HCT116 (cell line): ENCODE measurements at regions not wholly inside any gene's neighbourhood (a gene's known extent, or its start where the extent isn't known, plus 50 kb on each side); places are given as distances from the start of the nearest gene placed in this dataset.

Source experiments
- ATAC-seq: fragments of 200-7000 bp; cut with Tn5 transposase; 2 replicates; pipeline ENCODE4 v1.9.1; 2020; ENCODE audit warnings: mild to moderate bottlenecking, moderate library complexity
- BruUV-seq: library from RNA; stranded (reverse); fragments of 400-500 nt; replicated peaks from 2 replicates; lab custom pipeline; 2021; lab: Mats Ljungman, UMichigan
- CTCF ChIA-PET: fragments of 300-600 bp; sonication (Branson Sonifier 250); formaldehyde crosslinking; loops from one replicate; lab custom pipeline; 2021; ENCODE audit warnings: antibody characterized with exemption; lab: Charles Lee
- POLR2A ChIA-PET: fragments of 300-600, 350-600 bp; sonication (Branson Sonifier 250); formaldehyde crosslinking; loops from one replicate; lab custom pipeline; 2021; ENCODE audit warnings: antibody characterized with exemption; lab: Charles Lee
- RAD21 ChIA-PET, 2 experiments: fragments of 300-600 bp; sonication (Branson Sonifier 250); formaldehyde crosslinking; loops; one replicate each; lab custom pipeline; 2023; ENCODE audit warnings: low total read pairs in 2 of 2; ENCODE audit not compliant: uncharacterized antibody in 2 of 2, unreplicated experiment in 2 of 2, low non-redundant PET in 1 of 2; lab: Charles Lee
- DNase-seq: peaks from one replicate; pipeline ENCODE4 v3.0.0-alpha.2; 2010; ENCODE audit warnings: low read depth, low spot score
- H2AFZ ChIP-seq: fragments of 200-600 bp; shearing (Covaris generic), sonication (generic); 2 replicates; pipeline ENCODE4 v1.6.1; 2017; ENCODE audit warnings: low read depth, mixed run types, mixed read lengths, antibody characterized with exemption, low read length; ENCODE audit not compliant: poor library complexity, severe bottlenecking
- H3K27ac ChIP-seq: 2 replicates; pipeline ENCODE4 v1.5.1; 2012; ENCODE audit warnings: low read depth, low read length
- H3K27me3 ChIP-seq: fragments of 200-600 bp; sonication (generic); 2 replicates; pipeline ENCODE4 v1.6.1; 2016; ENCODE audit warnings: mixed run types, low read length, mixed read lengths; ENCODE audit not compliant: insufficient read depth
- H3K36me3 ChIP-seq, 2 experiments: fragments of 200-500 bp in 1 of 2; fragments of 200-600 bp in 1 of 2; sonication (Bioruptor generic) in 1 of 2; sonication (generic) in 1 of 2; 2 replicates each; pipeline versions ENCODE4 v1.5.1 to v1.6.1; 2014 to 2016; ENCODE audit warnings: low read length in 2 of 2, inconsistent platforms in 1 of 2, mixed read lengths in 1 of 2, mixed run types in 1 of 2; ENCODE audit not compliant: insufficient read depth in 2 of 2, control insufficient read depth in 1 of 2
- H3K4me1 ChIP-seq, 2 experiments: fragments of 200-600 bp in 1 of 2; sonication (generic) in 1 of 2; 2 replicates each; pipeline versions ENCODE4 v1.5.1 to v1.6.1; 2012 to 2017; ENCODE audit warnings: low read length in 2 of 2, inconsistent platforms in 1 of 2, mild to moderate bottlenecking in 1 of 2, mixed read lengths in 1 of 2, mixed run types in 1 of 2, moderate library complexity in 1 of 2; ENCODE audit not compliant: insufficient read depth in 2 of 2, control insufficient read depth in 1 of 2
- H3K4me2 ChIP-seq: fragments of 200-600 bp; sonication (generic); 2 replicates; pipeline ENCODE4 v1.6.1; 2017; ENCODE audit warnings: mixed run types, low read length, mixed read lengths
- H3K4me3 ChIP-seq, 2 experiments: fragments of 200-600 bp in 1 of 2; sonication (generic) in 1 of 2; replicated peaks in 1 of 2; 2 replicates each; pipeline ENCODE4 v1.5.1; 2011 to 2016; ENCODE audit warnings: low read length in 2 of 2, control low read depth in 1 of 2, low read depth in 1 of 2, mild to moderate bottlenecking in 1 of 2, mixed read lengths in 1 of 2, mixed run types in 1 of 2
- H3K79me2 ChIP-seq: fragments of 200-600 bp; sonication (generic); 2 replicates; pipeline ENCODE4 v1.6.1; 2017; ENCODE audit warnings: mild to moderate bottlenecking, mixed run types, low read length, moderate library complexity, mixed read lengths; ENCODE audit not compliant: insufficient read depth
- H3K9ac ChIP-seq: fragments of 200-600 bp; sonication (generic); 2 replicates; pipeline ENCODE4 v1.6.1; 2016; ENCODE audit warnings: low read length, mixed read lengths
- H3K9me2 ChIP-seq: fragments of 200-600 bp; sonication (generic), shearing (Covaris generic); 2 replicates; pipeline ENCODE4 v1.6.1; 2017; ENCODE audit warnings: mixed run types, mild to moderate bottlenecking, moderate library complexity; ENCODE audit not compliant: insufficient read depth
- H3K9me3 ChIP-seq, 2 experiments: fragments of 200-500 bp in 1 of 2; fragments of 200-600 bp in 1 of 2; sonication (Bioruptor generic) in 1 of 2; sonication (generic) in 1 of 2; 2 replicates each; pipeline ENCODE4 v1.6.1; 2014 to 2017; ENCODE audit warnings: low read length in 2 of 2, mixed read lengths in 2 of 2, inconsistent platforms in 1 of 2, low read depth in 1 of 2, mild to moderate bottlenecking in 1 of 2, mixed run types in 1 of 2, moderate library complexity in 1 of 2; ENCODE audit not compliant: control insufficient read depth in 1 of 2, insufficient read depth in 1 of 2
- H4K20me1 ChIP-seq: fragments of 200-600 bp; sonication (generic), shearing (Covaris generic); 2 replicates; pipeline ENCODE4 v1.6.1; 2017; ENCODE audit warnings: mixed run types, mild to moderate bottlenecking, moderate library complexity; ENCODE audit not compliant: insufficient read depth
- CBX3 ChIP-seq: IDR thresholded peaks from 2 replicates; pipeline ENCODE4 v1.6.1; 2012; ENCODE audit warnings: low read depth
- EGR1 ChIP-seq: IDR thresholded peaks from 2 replicates; pipeline ENCODE4 v1.6.1; 2012; ENCODE audit warnings: low read depth
- ELF1 ChIP-seq: IDR thresholded peaks from 2 replicates; pipeline ENCODE4 v1.6.1; 2012; ENCODE audit warnings: low read depth, borderline replicate concordance
- EZH2 ChIP-seq: fragments of 200-600 bp; sonication (generic); IDR thresholded peaks from 2 replicates; pipeline ENCODE4 v1.6.1; 2017; ENCODE audit warnings: antibody characterized with exemption, mixed run types
- EZH2phosphoT487 ChIP-seq: fragments of 200-600 bp; IDR thresholded peaks from 2 replicates; pipeline ENCODE4 v1.6.1; 2018; ENCODE audit warnings: antibody characterized with exemption, borderline replicate concordance
- FOSL1 ChIP-seq: IDR thresholded peaks from 2 replicates; pipeline ENCODE4 v1.6.1; 2012; ENCODE audit warnings: low read depth
- POLR2A ChIP-seq: IDR thresholded peaks from 2 replicates; pipeline ENCODE4 v1.7.0; 2011; ENCODE audit warnings: borderline replicate concordance; ENCODE audit not compliant: insufficient read depth, insufficient read length; ENCODE audit errors: extremely low read depth
- POLR2AphosphoS5 ChIP-seq: IDR thresholded peaks from 2 replicates; pipeline ENCODE4 v1.6.1; 2011; ENCODE audit warnings: mild to moderate bottlenecking, low read depth, low read length, moderate library complexity
- YY1 ChIP-seq: IDR thresholded peaks from 2 replicates; pipeline ENCODE4 v1.6.1; 2011; ENCODE audit warnings: low read length, low read depth, moderate library complexity, mild to moderate bottlenecking; ENCODE audit not compliant: insufficient replicate concordance; ENCODE audit errors: extremely low read depth
- intact Hi-C: fragments of 100-400 bp; cut with micrococcal nuclease; formaldehyde crosslinking; loops from 2 replicates; pipeline ENCODE4 v1.10.0; 2022
- TF ChIP-seq, protein P1 (sequence below): IDR thresholded peaks from 2 replicates; pipeline ENCODE4 v1.6.1; 2011; ENCODE audit warnings: mild to moderate bottlenecking, low read length, moderate library complexity; ENCODE audit not compliant: insufficient replicate concordance; ENCODE audit errors: extremely low read depth
- TF ChIP-seq, protein P2 (sequence below): IDR thresholded peaks from 2 replicates; pipeline ENCODE4 v1.6.1; 2012; ENCODE audit warnings: low read depth
- TF ChIP-seq, protein P3 (sequence below), 3 experiments: fragments of 200-600 bp in 1 of 3; sonication (generic) in 1 of 3; IDR thresholded peaks in 2 of 3; conservative IDR thresholded peaks in 1 of 3; 2 replicates each; pipeline ENCODE4 v1.5.1; 2012 to 2017; ENCODE audit warnings: low read depth in 2 of 3, low read length in 2 of 3, antibody characterized with exemption in 1 of 3, borderline replicate concordance in 1 of 3, control low read depth in 1 of 3, mild to moderate bottlenecking in 1 of 3, mixed read lengths in 1 of 3, mixed run types in 1 of 3, moderate library complexity in 1 of 3; ENCODE audit not compliant: insufficient read depth in 1 of 3
- TF ChIP-seq, protein P4 (sequence below): IDR thresholded peaks from 2 replicates; pipeline ENCODE4 v1.6.1; 2012

DNA sequence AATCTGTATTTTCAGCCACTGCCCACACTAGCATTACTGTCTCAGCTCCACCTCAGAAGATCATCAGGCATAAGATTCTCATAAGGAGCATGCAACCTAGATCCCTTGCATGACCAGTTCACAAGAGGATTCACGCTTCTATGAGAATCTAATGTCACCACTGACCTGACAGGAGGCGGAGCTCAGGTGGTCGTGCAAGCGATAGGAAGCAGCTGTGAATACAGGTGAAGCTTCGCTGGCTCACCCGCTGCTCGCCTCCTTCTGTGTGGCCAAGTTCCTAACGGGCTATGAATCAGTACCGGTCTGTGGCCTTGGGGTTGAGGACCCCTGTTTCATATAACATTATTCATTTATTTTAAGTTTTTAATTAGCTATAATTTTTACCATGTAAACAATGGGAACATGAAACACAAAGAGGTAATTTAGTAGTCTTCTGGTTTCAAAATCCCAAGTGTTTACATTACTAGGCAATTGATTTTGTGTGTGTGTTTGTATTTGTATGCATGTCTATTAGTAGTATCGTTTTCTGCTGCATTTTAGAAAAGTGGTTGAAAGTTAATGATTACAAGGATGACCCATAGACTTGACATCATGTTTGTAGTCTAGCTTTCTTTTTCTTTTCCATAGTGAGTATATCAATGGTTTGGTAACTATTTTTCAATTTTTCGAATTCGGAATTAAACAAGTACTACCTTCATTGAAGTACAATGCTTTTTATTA, 159.4 kb downstream of the TENT4A start (continued):
- TF ChIP-seq, protein P1, sequence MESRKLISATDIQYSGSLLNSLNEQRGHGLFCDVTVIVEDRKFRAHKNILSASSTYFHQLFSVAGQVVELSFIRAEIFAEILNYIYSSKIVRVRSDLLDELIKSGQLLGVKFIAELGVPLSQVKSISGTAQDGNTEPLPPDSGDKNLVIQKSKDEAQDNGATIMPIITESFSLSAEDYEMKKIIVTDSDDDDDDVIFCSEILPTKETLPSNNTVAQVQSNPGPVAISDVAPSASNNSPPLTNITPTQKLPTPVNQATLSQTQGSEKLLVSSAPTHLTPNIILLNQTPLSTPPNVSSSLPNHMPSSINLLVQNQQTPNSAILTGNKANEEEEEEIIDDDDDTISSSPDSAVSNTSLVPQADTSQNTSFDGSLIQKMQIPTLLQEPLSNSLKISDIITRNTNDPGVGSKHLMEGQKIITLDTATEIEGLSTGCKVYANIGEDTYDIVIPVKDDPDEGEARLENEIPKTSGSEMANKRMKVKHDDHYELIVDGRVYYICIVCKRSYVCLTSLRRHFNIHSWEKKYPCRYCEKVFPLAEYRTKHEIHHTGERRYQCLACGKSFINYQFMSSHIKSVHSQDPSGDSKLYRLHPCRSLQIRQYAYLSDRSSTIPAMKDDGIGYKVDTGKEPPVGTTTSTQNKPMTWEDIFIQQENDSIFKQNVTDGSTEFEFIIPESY, result no peak
- no peak for TF ChIP-seq FOSL1
- no peak for TF ChIP-seq CBX3

DNA sequence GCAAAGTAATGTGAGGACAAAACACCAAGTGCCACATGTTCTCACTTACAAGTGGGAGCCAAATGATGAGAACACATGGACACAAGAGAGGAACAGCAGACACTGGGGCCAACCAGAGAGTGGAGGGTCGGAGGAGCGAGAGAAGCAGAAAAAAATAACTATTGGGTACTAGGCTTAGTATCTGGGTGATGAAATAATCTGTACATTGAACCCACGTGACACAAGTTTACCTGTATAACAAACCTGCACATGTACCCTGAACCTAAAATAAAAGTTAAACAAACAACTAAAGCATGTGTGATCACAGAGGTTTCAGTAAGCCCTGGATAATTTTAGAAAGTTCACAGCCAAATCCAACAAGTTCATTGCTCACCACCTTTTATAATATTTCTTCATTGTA, 160.1 kb downstream of the TENT4A start:
- ChIA-PET POLR2A (no interaction called here), CTCF (no interaction called here), RAD21 (no interaction called here)
- ATAC-seq (no peak), DNase-seq (no peak)
- Histone ChIP-seq H3K79me2 (no peaks in the 10 kb centered on the region), H3K27me3 (no peaks in the 10 kb centered on the region), H3K9me3 (no peaks in the 10 kb centered on the region), H3K4me1 (no peaks in the 10 kb centered on the region), H3K36me3 (no peaks in the 10 kb centered on the region), H3K4me3 (no peak overlapping the region), H2AFZ (no peak overlapping the region), H3K27ac (no peak overlapping the region), H4K20me1 (no peaks in the 10 kb centered on the region), H3K4me2 (no peak overlapping the region), H3K9ac (no peak overlapping the region), H3K9me2 (no peaks in the 10 kb centered on the region)
- intact Hi-C loops, result no loop called here
- BruUV-seq, result no TSS peak
- no peak for TF ChIP-seq POLR2AphosphoS5
- TF ChIP-seq, protein P2, sequence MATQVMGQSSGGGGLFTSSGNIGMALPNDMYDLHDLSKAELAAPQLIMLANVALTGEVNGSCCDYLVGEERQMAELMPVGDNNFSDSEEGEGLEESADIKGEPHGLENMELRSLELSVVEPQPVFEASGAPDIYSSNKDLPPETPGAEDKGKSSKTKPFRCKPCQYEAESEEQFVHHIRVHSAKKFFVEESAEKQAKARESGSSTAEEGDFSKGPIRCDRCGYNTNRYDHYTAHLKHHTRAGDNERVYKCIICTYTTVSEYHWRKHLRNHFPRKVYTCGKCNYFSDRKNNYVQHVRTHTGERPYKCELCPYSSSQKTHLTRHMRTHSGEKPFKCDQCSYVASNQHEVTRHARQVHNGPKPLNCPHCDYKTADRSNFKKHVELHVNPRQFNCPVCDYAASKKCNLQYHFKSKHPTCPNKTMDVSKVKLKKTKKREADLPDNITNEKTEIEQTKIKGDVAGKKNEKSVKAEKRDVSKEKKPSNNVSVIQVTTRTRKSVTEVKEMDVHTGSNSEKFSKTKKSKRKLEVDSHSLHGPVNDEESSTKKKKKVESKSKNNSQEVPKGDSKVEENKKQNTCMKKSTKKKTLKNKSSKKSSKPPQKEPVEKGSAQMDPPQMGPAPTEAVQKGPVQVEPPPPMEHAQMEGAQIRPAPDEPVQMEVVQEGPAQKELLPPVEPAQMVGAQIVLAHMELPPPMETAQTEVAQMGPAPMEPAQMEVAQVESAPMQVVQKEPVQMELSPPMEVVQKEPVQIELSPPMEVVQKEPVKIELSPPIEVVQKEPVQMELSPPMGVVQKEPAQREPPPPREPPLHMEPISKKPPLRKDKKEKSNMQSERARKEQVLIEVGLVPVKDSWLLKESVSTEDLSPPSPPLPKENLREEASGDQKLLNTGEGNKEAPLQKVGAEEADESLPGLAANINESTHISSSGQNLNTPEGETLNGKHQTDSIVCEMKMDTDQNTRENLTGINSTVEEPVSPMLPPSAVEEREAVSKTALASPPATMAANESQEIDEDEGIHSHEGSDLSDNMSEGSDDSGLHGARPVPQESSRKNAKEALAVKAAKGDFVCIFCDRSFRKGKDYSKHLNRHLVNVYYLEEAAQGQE, result no peak
- no peak for TF ChIP-seq ELF1
- TF ChIP-seq EZH2, result no peak
- TF ChIP-seq POLR2A, result no peak
- TF ChIP-seq EZH2phosphoT487, result no peak
- TF ChIP-seq, protein P1, result no peak
- TF ChIP-seq, protein P3, sequence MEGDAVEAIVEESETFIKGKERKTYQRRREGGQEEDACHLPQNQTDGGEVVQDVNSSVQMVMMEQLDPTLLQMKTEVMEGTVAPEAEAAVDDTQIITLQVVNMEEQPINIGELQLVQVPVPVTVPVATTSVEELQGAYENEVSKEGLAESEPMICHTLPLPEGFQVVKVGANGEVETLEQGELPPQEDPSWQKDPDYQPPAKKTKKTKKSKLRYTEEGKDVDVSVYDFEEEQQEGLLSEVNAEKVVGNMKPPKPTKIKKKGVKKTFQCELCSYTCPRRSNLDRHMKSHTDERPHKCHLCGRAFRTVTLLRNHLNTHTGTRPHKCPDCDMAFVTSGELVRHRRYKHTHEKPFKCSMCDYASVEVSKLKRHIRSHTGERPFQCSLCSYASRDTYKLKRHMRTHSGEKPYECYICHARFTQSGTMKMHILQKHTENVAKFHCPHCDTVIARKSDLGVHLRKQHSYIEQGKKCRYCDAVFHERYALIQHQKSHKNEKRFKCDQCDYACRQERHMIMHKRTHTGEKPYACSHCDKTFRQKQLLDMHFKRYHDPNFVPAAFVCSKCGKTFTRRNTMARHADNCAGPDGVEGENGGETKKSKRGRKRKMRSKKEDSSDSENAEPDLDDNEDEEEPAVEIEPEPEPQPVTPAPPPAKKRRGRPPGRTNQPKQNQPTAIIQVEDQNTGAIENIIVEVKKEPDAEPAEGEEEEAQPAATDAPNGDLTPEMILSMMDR (IDR thresholded peaks at IDR 0.05 in 2 of 3, conservative IDR thresholded peaks at IDR 0.05 in 1 of 3; ENCODE audit: borderline replicate concordance in 1 of 3, insufficient read depth in 1 of 3, low read depth in 2 of 3, low read length in 2 of 3), result no peak
- no peak for TF ChIP-seq YY1
- no peak for TF ChIP-seq CBX3
- TF ChIP-seq, protein P4, sequence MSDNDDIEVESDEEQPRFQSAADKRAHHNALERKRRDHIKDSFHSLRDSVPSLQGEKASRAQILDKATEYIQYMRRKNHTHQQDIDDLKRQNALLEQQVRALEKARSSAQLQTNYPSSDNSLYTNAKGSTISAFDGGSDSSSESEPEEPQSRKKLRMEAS, result no peak
- no peak for TF ChIP-seq EGR1
